ENCODE measurements at regions not wholly inside any gene's neighbourhood (a gene's known extent, or its start where the extent isn't known, plus 50 kb on each side); places are given as distances from the start of the nearest gene placed in this dataset.

DNA sequence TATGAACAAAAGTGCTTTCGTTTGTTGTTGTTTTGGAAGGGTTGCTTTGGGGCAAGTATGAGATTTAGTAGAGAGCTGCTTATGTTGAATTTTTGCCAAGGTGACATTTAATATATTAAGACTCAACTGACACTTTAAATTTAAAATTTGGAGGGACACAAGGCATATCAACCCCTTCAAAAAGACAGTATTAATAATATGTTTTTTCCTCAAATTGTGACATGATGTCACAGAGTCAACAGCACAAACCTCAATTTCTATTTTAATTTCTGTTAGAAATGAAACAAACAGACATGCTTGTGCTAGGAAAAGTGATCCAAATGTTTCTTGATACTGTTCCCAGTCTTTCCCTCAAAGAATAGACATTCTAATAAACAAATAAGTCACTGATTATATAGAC, 218.9 kb downstream of the CYRIA start:
- TF ChIP-seq, protein P1, sequence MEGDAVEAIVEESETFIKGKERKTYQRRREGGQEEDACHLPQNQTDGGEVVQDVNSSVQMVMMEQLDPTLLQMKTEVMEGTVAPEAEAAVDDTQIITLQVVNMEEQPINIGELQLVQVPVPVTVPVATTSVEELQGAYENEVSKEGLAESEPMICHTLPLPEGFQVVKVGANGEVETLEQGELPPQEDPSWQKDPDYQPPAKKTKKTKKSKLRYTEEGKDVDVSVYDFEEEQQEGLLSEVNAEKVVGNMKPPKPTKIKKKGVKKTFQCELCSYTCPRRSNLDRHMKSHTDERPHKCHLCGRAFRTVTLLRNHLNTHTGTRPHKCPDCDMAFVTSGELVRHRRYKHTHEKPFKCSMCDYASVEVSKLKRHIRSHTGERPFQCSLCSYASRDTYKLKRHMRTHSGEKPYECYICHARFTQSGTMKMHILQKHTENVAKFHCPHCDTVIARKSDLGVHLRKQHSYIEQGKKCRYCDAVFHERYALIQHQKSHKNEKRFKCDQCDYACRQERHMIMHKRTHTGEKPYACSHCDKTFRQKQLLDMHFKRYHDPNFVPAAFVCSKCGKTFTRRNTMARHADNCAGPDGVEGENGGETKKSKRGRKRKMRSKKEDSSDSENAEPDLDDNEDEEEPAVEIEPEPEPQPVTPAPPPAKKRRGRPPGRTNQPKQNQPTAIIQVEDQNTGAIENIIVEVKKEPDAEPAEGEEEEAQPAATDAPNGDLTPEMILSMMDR (IDR thresholded peaks at IDR 0.05; ENCODE audit: low read depth, low read length), result no peak
- TF ChIP-seq POLR2A (IDR thresholded peaks at IDR 0.05; ENCODE audit: extremely low read depth, insufficient read length) (no peak), MYC (IDR thresholded peaks at IDR 0.05; ENCODE audit: low read depth, low read length) (no peak)

Measured in NB4 (cell line).